ENCODE measurements at regions not wholly inside any gene's neighbourhood (a gene's known extent, or its start where the extent isn't known, plus 50 kb on each side); places are given as distances from the start of the nearest gene placed in this dataset.

DNA sequence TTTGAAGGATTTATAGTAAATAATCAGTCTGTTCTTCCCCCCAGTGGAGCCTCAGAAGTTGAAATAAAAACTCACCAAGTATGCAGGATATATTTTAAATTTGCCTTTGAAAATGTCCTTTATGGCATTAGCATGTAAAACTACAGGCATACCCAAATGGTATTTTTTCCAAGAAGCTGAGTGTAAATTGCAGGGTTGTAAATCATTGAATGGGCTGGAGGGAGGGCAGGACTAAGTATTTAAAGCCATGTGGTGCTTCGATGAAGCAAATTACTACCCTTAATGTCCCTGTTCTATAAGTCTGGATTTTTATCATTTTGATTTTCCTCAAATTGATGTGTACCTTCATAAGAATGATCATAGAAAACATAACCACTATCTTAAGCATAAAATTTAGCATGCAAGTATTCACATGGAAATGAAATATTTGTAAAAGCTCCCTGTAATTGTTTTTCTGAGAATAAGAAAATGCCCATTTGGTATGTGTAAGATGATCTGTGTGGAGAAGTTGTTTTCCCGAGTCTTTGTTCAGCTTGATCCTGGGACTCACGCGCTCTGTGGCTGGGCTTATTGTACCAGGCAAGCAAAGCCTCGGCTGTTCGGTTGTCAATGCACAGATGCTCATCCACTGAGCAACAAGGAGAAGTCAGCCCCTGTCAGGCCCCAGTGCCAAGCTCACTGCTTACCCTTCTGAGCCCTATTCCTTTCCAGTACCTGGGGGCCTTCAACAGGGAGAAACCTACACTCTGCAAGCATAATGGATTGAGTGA lies 66.7 kb downstream of the CD164 start:
- TF ChIP-seq, protein P1, sequence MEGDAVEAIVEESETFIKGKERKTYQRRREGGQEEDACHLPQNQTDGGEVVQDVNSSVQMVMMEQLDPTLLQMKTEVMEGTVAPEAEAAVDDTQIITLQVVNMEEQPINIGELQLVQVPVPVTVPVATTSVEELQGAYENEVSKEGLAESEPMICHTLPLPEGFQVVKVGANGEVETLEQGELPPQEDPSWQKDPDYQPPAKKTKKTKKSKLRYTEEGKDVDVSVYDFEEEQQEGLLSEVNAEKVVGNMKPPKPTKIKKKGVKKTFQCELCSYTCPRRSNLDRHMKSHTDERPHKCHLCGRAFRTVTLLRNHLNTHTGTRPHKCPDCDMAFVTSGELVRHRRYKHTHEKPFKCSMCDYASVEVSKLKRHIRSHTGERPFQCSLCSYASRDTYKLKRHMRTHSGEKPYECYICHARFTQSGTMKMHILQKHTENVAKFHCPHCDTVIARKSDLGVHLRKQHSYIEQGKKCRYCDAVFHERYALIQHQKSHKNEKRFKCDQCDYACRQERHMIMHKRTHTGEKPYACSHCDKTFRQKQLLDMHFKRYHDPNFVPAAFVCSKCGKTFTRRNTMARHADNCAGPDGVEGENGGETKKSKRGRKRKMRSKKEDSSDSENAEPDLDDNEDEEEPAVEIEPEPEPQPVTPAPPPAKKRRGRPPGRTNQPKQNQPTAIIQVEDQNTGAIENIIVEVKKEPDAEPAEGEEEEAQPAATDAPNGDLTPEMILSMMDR (IDR thresholded peaks at IDR 0.05; ENCODE audit: extremely low read depth in 1 of 2, insufficient read depth in 1 of 2, low read depth in 1 of 2, low read length in 2 of 2): no peak
- TF ChIP-seq POLR2A (IDR thresholded peaks at IDR 0.05; ENCODE audit: low read depth, low read length) (no peak), EZH2 (IDR thresholded peaks at IDR 0.05; ENCODE audit: borderline replicate concordance, low read depth, low read length, severe bottlenecking) (no peak), POLR2AphosphoS5 (IDR thresholded peaks at IDR 0.05; ENCODE audit: insufficient read depth, low read depth, low read length) (no peak), MAX (IDR thresholded peaks at IDR 0.05; ENCODE audit: insufficient read depth, insufficient read length) (no peak), JUN (IDR thresholded peaks at IDR 0.05; ENCODE audit: borderline replicate concordance, insufficient read depth, insufficient read length, low read depth) (no peak), MYC (IDR thresholded peaks at IDR 0.05; ENCODE audit: low read depth, low read length) (no peak), FOS (IDR thresholded peaks at IDR 0.05; ENCODE audit: borderline replicate concordance, insufficient read depth, low read length) (no peak)
